ENCODE measurements at regions not wholly inside any gene's neighbourhood (a gene's known extent, or its start where the extent isn't known, plus 50 kb on each side); places are given as distances from the start of the nearest gene placed in this dataset.

DNA sequence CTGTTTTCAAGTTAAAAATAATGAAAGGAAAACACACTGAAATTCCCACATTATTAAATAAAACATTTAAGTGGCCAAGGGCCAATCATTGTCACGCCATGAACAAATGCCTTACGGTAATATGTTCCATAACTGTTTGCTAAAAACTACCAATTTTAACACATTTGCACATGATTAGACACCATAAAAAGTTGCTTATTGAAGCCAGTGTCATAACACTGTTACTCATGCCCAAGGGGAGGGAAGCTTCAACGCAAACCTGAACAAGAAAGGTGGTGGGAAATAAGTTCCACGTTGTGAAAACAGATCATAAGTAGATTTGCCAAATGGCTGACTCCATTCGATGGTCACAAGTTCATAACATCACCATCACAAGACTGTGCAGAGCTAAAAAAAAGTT, 739.3 kb upstream of the FAM241A start:
- no peak for TF ChIP-seq CTCF (IDR thresholded peaks at IDR 0.05; ENCODE audit: unreplicated experiment)
- DNase-seq (ENCODE audit: low spot score) = no peak
- H3K4me3 Mint-ChIP-seq (ENCODE audit: unreplicated experiment) = no peak overlapping the region
- no peaks in the 10 kb centered on the region for H3K36me3 Mint-ChIP-seq (ENCODE audit: low read depth, unreplicated experiment)
- H3K27me3 Mint-ChIP-seq (ENCODE audit: unreplicated experiment) = no peaks in the 10 kb centered on the region
- no peak overlapping the region for H3K27ac Mint-ChIP-seq (ENCODE audit: unreplicated experiment)
- no peaks in the 10 kb centered on the region for H3K4me1 Mint-ChIP-seq (ENCODE audit: unreplicated experiment)
- no peaks in the 10 kb centered on the region for H3K9me3 Mint-ChIP-seq (ENCODE audit: unreplicated experiment)

GRCh38 chr4:111410571-111410970, 734.7 kb upstream of the FAM241A start:
- TF ChIP-seq CTCF (IDR thresholded peaks at IDR 0.05; ENCODE audit: unreplicated experiment) = no peak
- Mint-ChIP-seq H3K27me3 (ENCODE audit: unreplicated experiment) (no peaks in the 10 kb centered on the region), H3K4me1 (ENCODE audit: unreplicated experiment) (no peaks in the 10 kb centered on the region), H3K27ac (ENCODE audit: unreplicated experiment) (no peak overlapping the region), H3K36me3 (ENCODE audit: low read depth, unreplicated experiment) (no peaks in the 10 kb centered on the region), H3K9me3 (ENCODE audit: unreplicated experiment) (no peaks in the 10 kb centered on the region), H3K4me3 (ENCODE audit: unreplicated experiment) (no peak overlapping the region)
- no peak for DNase-seq (ENCODE audit: low spot score)

GRCh38 chr4:111417521-111417920, 727.7 kb upstream of the FAM241A start:
- Mint-ChIP-seq H3K27ac (ENCODE audit: unreplicated experiment) (no peak overlapping the region), H3K4me3 (ENCODE audit: unreplicated experiment) (no peak overlapping the region)

DNA sequence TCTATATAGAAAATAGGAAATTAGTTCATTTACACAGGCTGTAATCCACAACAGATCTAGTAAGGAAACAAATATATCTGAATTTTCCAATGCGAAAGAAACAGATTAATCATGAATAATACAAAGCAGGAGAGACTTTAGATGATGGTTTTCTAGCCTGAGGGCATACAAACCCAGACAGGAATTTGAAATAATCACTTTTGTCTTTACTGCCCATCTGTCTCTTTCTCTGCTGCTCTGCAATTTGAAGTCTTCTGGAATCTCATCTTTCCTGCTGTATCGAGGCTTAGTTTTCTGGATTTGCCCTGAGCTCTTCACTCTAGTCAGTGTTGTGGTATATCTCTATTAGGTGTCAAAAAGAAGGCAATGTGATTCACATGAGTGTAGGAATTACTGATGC, 711.8 kb upstream of the FAM241A start:
- no peaks in the 10 kb centered on the region for H3K36me3 Mint-ChIP-seq (ENCODE audit: low read depth, unreplicated experiment)
- H3K9me3 Mint-ChIP-seq (ENCODE audit: unreplicated experiment) = no peaks in the 10 kb centered on the region
- no peaks in the 10 kb centered on the region for H3K4me1 Mint-ChIP-seq (ENCODE audit: unreplicated experiment)
- no peak for TF ChIP-seq CTCF (IDR thresholded peaks at IDR 0.05; ENCODE audit: unreplicated experiment)
- H3K4me3 Mint-ChIP-seq (ENCODE audit: unreplicated experiment) = no peak overlapping the region
- H3K27ac Mint-ChIP-seq (ENCODE audit: unreplicated experiment) = no peak overlapping the region
- no peaks in the 10 kb centered on the region for H3K27me3 Mint-ChIP-seq (ENCODE audit: unreplicated experiment)
- no peak for DNase-seq (ENCODE audit: low spot score)

More at GRCh38 chr4:111417521-111417920, 727.7 kb upstream of the FAM241A start:
- H3K36me3 Mint-ChIP-seq (ENCODE audit: low read depth, unreplicated experiment) = no peaks in the 10 kb centered on the region
- H3K9me3 Mint-ChIP-seq (ENCODE audit: unreplicated experiment) = no peaks in the 10 kb centered on the region
- TF ChIP-seq CTCF (IDR thresholded peaks at IDR 0.05; ENCODE audit: unreplicated experiment) = no peak
- DNase-seq (ENCODE audit: low spot score) = no peak
- no peaks in the 10 kb centered on the region for H3K27me3 Mint-ChIP-seq (ENCODE audit: unreplicated experiment)
- H3K4me1 Mint-ChIP-seq (ENCODE audit: unreplicated experiment) = no peaks in the 10 kb centered on the region

GRCh38 chr4:111434586-111434985, 710.7 kb upstream of the FAM241A start:
- no peaks in the 10 kb centered on the region for H3K36me3 Mint-ChIP-seq (ENCODE audit: low read depth, unreplicated experiment)
- no peaks in the 10 kb centered on the region for H3K4me1 Mint-ChIP-seq (ENCODE audit: unreplicated experiment)
- H3K9me3 Mint-ChIP-seq (ENCODE audit: unreplicated experiment) = no peaks in the 10 kb centered on the region
- TF ChIP-seq CTCF (IDR thresholded peaks at IDR 0.05; ENCODE audit: unreplicated experiment) = no peak
- no peaks in the 10 kb centered on the region for H3K27me3 Mint-ChIP-seq (ENCODE audit: unreplicated experiment)
- H3K27ac Mint-ChIP-seq (ENCODE audit: unreplicated experiment) = no peak overlapping the region
- H3K4me3 Mint-ChIP-seq (ENCODE audit: unreplicated experiment) = no peak overlapping the region
- DNase-seq (ENCODE audit: low spot score) = no peak
